H1 (cell line): ENCODE measurements at regions not wholly inside any gene's neighbourhood (a gene's known extent, or its start where the extent isn't known, plus 50 kb on each side); places are given as distances from the start of the nearest gene placed in this dataset.

Experiments
- CTCF ChIA-PET: fragments of 300-600 bp; sonication (Branson Sonifier 250); formaldehyde crosslinking; loops from one replicate; lab custom pipeline; 2021; ENCODE audit not compliant: partially characterized antibody; lab: Charles Lee
- POLR2A ChIA-PET: fragments of 300-600 bp; sonication (Branson Sonifier 250); formaldehyde crosslinking; loops from one replicate; lab custom pipeline; 2021; ENCODE audit warnings: inconsistent platforms; ENCODE audit not compliant: partially characterized antibody; lab: Charles Lee
- DNase-seq, 2 experiments: peaks; one replicate each; pipeline versions ENCODE4 v3.0.0 to v3.0.0-alpha.2; 2010 to 2022; ENCODE audit warnings: low spot score in 2 of 2, low read depth in 1 of 2, mixed read lengths in 1 of 2
- FAIRE-seq: peaks from 2 replicates; lab custom pipeline; 2011; peaks lifted over from hg19 to GRCh38; lab: Jason Lieb, UNC
- H2AFZ ChIP-seq: 2 replicates; pipeline ENCODE4 v1.8.1; 2012; ENCODE audit warnings: low read length, inconsistent platforms
- H2AK5ac ChIP-seq: 2 replicates; pipeline ENCODE4 v1.6.1; 2013; ENCODE audit warnings: low read depth, low read length
- H2BK120ac ChIP-seq: replicated peaks from 2 replicates; pipeline ENCODE3; 2013; ENCODE audit warnings: low read depth, low read length, inconsistent platforms
- H2BK12ac ChIP-seq: 2 replicates; pipeline ENCODE4 v1.6.1; 2013; ENCODE audit warnings: low read depth, low read length
- H2BK15ac ChIP-seq: 2 replicates; pipeline ENCODE4 v1.6.1; 2013; ENCODE audit warnings: low read length
- H2BK20ac ChIP-seq: 2 replicates; pipeline ENCODE4 v1.6.1; 2013; ENCODE audit warnings: low read length
- H2BK5ac ChIP-seq: 2 replicates; pipeline ENCODE4 v1.6.1; 2013; ENCODE audit warnings: low read depth, low read length
- H3K14ac ChIP-seq: 2 replicates; pipeline ENCODE4 v1.6.1; 2013; ENCODE audit warnings: inconsistent platforms; ENCODE audit not compliant: insufficient read length
- H3K18ac ChIP-seq: 2 replicates; pipeline ENCODE4 v1.6.1; 2013; ENCODE audit warnings: low read length; ENCODE audit errors: extremely low read depth
- H3K23ac ChIP-seq: 2 replicates; pipeline ENCODE4 v1.6.1; 2013; ENCODE audit warnings: inconsistent platforms; ENCODE audit not compliant: insufficient read length
- H3K23me2 ChIP-seq: 2 replicates; pipeline ENCODE4 v1.6.1; 2013; ENCODE audit warnings: low read depth, low read length
- H3K27ac ChIP-seq: 2 replicates; pipeline ENCODE4 v1.6.1; 2011; ENCODE audit warnings: low read depth, low read length, inconsistent platforms
- H3K27me3 ChIP-seq, 4 experiments: replicated peaks in 1 of 4; 1 replicate in 1 of 4; 2 replicates in 3 of 4; pipeline versions ENCODE4 v1.6.1 to v1.8.1; 2011 to 2013; ENCODE audit warnings: low read length in 3 of 4, mild to moderate bottlenecking in 3 of 4, inconsistent platforms in 2 of 4, mixed read lengths in 2 of 4, moderate library complexity in 1 of 4; ENCODE audit not compliant: control insufficient read depth in 3 of 4, insufficient read depth in 3 of 4; ENCODE audit errors: extremely low read depth in 1 of 4
- H3K36me3 ChIP-seq, 4 experiments: 2 replicates each; pipeline versions ENCODE4 v1.6.1 to v1.8.1; 2011 to 2013; ENCODE audit warnings: mild to moderate bottlenecking in 4 of 4, low read length in 3 of 4, moderate library complexity in 2 of 4, control low read depth in 1 of 4, inconsistent platforms in 1 of 4; ENCODE audit not compliant: insufficient read depth in 4 of 4, control insufficient read depth in 2 of 4
- H3K4ac ChIP-seq: replicated peaks from 2 replicates; pipeline ENCODE3; 2013; ENCODE audit warnings: low read length, low read depth, mixed read lengths, inconsistent platforms; ENCODE audit not compliant: insufficient read length
- H3K4me1 ChIP-seq, 4 experiments: replicated peaks in 1 of 4; 1 replicate in 1 of 4; 2 replicates in 3 of 4; pipeline versions ENCODE4 v1.6.1 to v1.8.1; 2011 to 2013; ENCODE audit warnings: low read length in 3 of 4, inconsistent platforms in 2 of 4, mixed read lengths in 1 of 4; ENCODE audit not compliant: insufficient read depth in 4 of 4, control insufficient read depth in 3 of 4
- H3K4me2 ChIP-seq, 2 experiments: 2 replicates each; pipeline versions ENCODE4 v1.6.1 to v1.8.1; 2011 to 2013; ENCODE audit warnings: low read depth in 2 of 2, low read length in 2 of 2, control low read depth in 1 of 2, inconsistent platforms in 1 of 2, mild to moderate bottlenecking in 1 of 2; ENCODE audit not compliant: insufficient read depth in 1 of 2
- H3K4me3 ChIP-seq, 4 experiments: fragments of 200-600, 300-600 bp in 1 of 4; sonication (generic), shearing (Covaris generic), sonication (Bioruptor Twin) in 1 of 4; 2 replicates each; pipeline versions ENCODE4 v1.5.1 to v1.8.1; 2011 to 2016; ENCODE audit warnings: low read length in 4 of 4, low read depth in 3 of 4, control low read depth in 2 of 4, inconsistent platforms in 2 of 4, mild to moderate bottlenecking in 2 of 4, mixed read lengths in 1 of 4, moderate library complexity in 1 of 4; ENCODE audit not compliant: insufficient read depth in 2 of 4; ENCODE audit errors: extremely low read depth in 1 of 4
- H3K56ac ChIP-seq: replicated peaks from 2 replicates; pipeline ENCODE3; 2013; ENCODE audit warnings: low read depth, mild to moderate bottlenecking, mixed read lengths, low read length, inconsistent platforms; ENCODE audit not compliant: insufficient read length
- H3K79me1 ChIP-seq: 2 replicates; pipeline ENCODE4 v1.6.1; 2013; ENCODE audit warnings: low read depth, low read length, control low read depth
- H3K79me2 ChIP-seq, 2 experiments: 2 replicates each; pipeline versions ENCODE4 v1.6.1 to v1.8.1; 2012 to 2013; ENCODE audit warnings: low read length in 2 of 2, mild to moderate bottlenecking in 2 of 2, inconsistent platforms in 1 of 2; ENCODE audit not compliant: insufficient read depth in 2 of 2, control insufficient read depth in 1 of 2
- H3K9ac ChIP-seq, 4 experiments: replicated peaks in 1 of 4; 1 replicate in 1 of 4; 2 replicates in 3 of 4; pipeline versions ENCODE4 v1.6.1 to v1.8.1; 2011 to 2013; ENCODE audit warnings: low read depth in 3 of 4, low read length in 3 of 4, control low read depth in 2 of 4, mild to moderate bottlenecking in 2 of 4, moderate library complexity in 2 of 4, inconsistent platforms in 1 of 4; ENCODE audit errors: extremely low read depth in 1 of 4
- H3K9me3 ChIP-seq, 2 experiments: 2 replicates each; pipeline versions ENCODE4 v1.6.1 to v1.8.1; 2012 to 2013; ENCODE audit warnings: mild to moderate bottlenecking in 2 of 2, moderate library complexity in 2 of 2, control low read depth in 1 of 2, inconsistent platforms in 1 of 2, low read depth in 1 of 2, low read length in 1 of 2, mixed read lengths in 1 of 2; ENCODE audit not compliant: insufficient read depth in 2 of 2
- H4K20me1 ChIP-seq, 2 experiments: replicated peaks in 1 of 2; 2 replicates each; pipeline versions ENCODE3 to v1.8.1; 2011 to 2013; ENCODE audit warnings: inconsistent platforms in 2 of 2, low read length in 2 of 2, mild to moderate bottlenecking in 1 of 2; ENCODE audit not compliant: insufficient read depth in 2 of 2, control insufficient read depth in 1 of 2
- H4K5ac ChIP-seq: 2 replicates; pipeline ENCODE4 v1.6.1; 2013; ENCODE audit warnings: low read length, low read depth, mixed read lengths, inconsistent platforms; ENCODE audit not compliant: insufficient read length
- H4K8ac ChIP-seq: 2 replicates; pipeline ENCODE4 v1.8.0; 2013; ENCODE audit warnings: mild to moderate bottlenecking, moderate library complexity, low read length, inconsistent platforms; ENCODE audit not compliant: insufficient read depth; ENCODE audit errors: extremely low read depth
- H4K91ac ChIP-seq: replicated peaks from 2 replicates; pipeline ENCODE3; 2013; ENCODE audit warnings: low read length, mixed read lengths, inconsistent platforms; ENCODE audit not compliant: insufficient read length
- KDM1A ChIP-seq: fragments of 200-600, 300-600 bp; sonication (generic); IDR thresholded peaks from 2 replicates; pipeline ENCODE4 v1.7.1; 2016; ENCODE audit warnings: mild to moderate bottlenecking, low read length, borderline replicate concordance
- POU5F1 ChIP-seq: IDR thresholded peaks from 2 replicates; pipeline ENCODE4 v1.6.1; 2011; ENCODE audit warnings: low read depth, mild to moderate bottlenecking, low read length, moderate library complexity
- RBBP5 ChIP-seq: IDR thresholded peaks from 2 replicates; pipeline ENCODE4 v1.7.1; 2012; ENCODE audit warnings: low read depth, mild to moderate bottlenecking, inconsistent platforms, low read length, moderate library complexity, borderline replicate concordance
- SIN3A ChIP-seq, 2 experiments: IDR thresholded peaks in 1 of 2; conservative IDR thresholded peaks in 1 of 2; 2 replicates each; pipeline ENCODE4 v1.6.1; 2011 to 2012; ENCODE audit warnings: low read length in 2 of 2, improper control_type of control experiment in 1 of 2, low read depth in 1 of 2, mild to moderate bottlenecking in 1 of 2
- WGBS, 2 experiments: shearing (Covaris generic) in 1 of 2; methylation state at CpG; one replicate each; pipeline versions ENCODE4 v1.1.6 to v1.1.7; 2013 to 2015; ENCODE audit warnings: low lambda C conversion rate in 2 of 2, mixed read lengths in 2 of 2, inconsistent platforms in 1 of 2, low coverage in 1 of 2, missing lambda C conversion rate in 1 of 2; ENCODE audit not compliant: insufficient replicate concordance in 2 of 2, insufficient coverage in 1 of 2, insufficient read length in 1 of 2; ENCODE audit errors: extremely low coverage in 1 of 2, missing lambda C conversion rate in 1 of 2; 5-methylcytosine and 5-hydroxymethylcytosine counted together

- WGBS, 2 experiments: 97% methylated on average over 9 of the region's 12 CpGs; no CpG with 5 or more reads in 1 of the 2 experiments
- CTCF ChIA-PET: interaction anchor here (1.1 to 1.4 kb wide), 3 partner anchors 9 to 33 kb away, joined by 3 to 6 read pairs (median 5); no protein-coding TSS in a partner anchor
- FAIRE-seq: no peak
- TF ChIP-seq POU5F1: no peak
- TF ChIP-seq RBBP5: no peak
- TF ChIP-seq SIN3A (conservative IDR thresholded peaks at IDR 0.05 in 1 of 2, IDR thresholded peaks at IDR 0.05 in 1 of 2; ENCODE audit: low read depth in 1 of 2, low read length in 2 of 2): no peak
- no peak for TF ChIP-seq KDM1A
Measured at GRCh38 chr1:25061261-25061995, 131.4 kb upstream of the RUNX3 start.

More at GRCh38 chr1:25061261-25061995, 131.4 kb upstream of the RUNX3 start:
- Histone ChIP-seq H4K5ac (no peak overlapping the region), H3K27ac (no peak overlapping the region), H3K27me3 (no peaks in the 10 kb centered on the region), H3K79me1 (no peaks in the 10 kb centered on the region), H3K9me3 (no peaks in the 10 kb centered on the region), H2BK120ac (no peak overlapping the region), H4K20me1 (no peaks in the 10 kb centered on the region), H2AK5ac (no peak overlapping the region), H4K91ac (no peak overlapping the region), H3K36me3 (no peaks in the 10 kb centered on the region), H3K56ac (no peak overlapping the region), H2BK5ac (no peak overlapping the region), H3K23ac (no peak overlapping the region), H2BK15ac (no peak overlapping the region), H2AFZ (no peak overlapping the region), H3K4me2 (no peak overlapping the region), H3K4me3 (no peak overlapping the region), H3K23me2 (0 out of 2 replicates have a peak, but pooled peaks cover 1% of the 10 kb centered on the region), H3K14ac (no peak overlapping the region), H4K8ac (no peak overlapping the region), H3K4ac (no peak overlapping the region), H2BK12ac (no peak overlapping the region), H3K18ac (no peak overlapping the region), H3K4me1 (0 out of 7 replicates have a peak, but pooled peaks cover 0 to 2% (median 0%) of the 10 kb centered on the region in 4 experiments), H3K9ac (no peak overlapping the region), H2BK20ac (no peak overlapping the region), H3K79me2 (no peaks in the 10 kb centered on the region)
- POLR2A ChIA-PET: no interaction called here
- DNase-seq: no peak
